ENCODE measurements at regions not wholly inside any gene's neighbourhood (a gene's known extent, or its start where the extent isn't known, plus 50 kb on each side); places are given as distances from the start of the nearest gene placed in this dataset.
"Not testable (repeated sequence)": the region's sequence is repeated elsewhere in the genome, so short reads cannot be mapped to it uniquely, and the experiment has no call there.

GRCh38 chr16:52309446-52310416 is 237.2 kb downstream of the TOX3 start:
- DNase-seq (ENCODE audit: low spot score) = no peak

- DNase-seq (ENCODE audit: low spot score) = no peak
These were observed 238.9 kb downstream of the TOX3 start for GRCh38 chr16:52308051-52308450.

- DNase-seq (ENCODE audit: low spot score) = no peak
These were observed 245.9 kb downstream of the TOX3 start for GRCh38 chr16:52301026-52301425.

- no peak for DNase-seq (ENCODE audit: low spot score)
These were observed 248.2 kb downstream of the TOX3 start for GRCh38 chr16:52298769-52299168.

- DNase-seq (ENCODE audit: low spot score) = not testable (repeated sequence)
These were observed 250.1 kb downstream of the TOX3 start for GRCh38 chr16:52296706-52297315.

GRCh38 chr16:52296076-52296475 is 250.9 kb downstream of the TOX3 start:
- no peak for DNase-seq (ENCODE audit: low spot score)

- DNase-seq (ENCODE audit: low spot score) = no peak
These were observed 252.3 kb downstream of the TOX3 start for GRCh38 chr16:52294660-52295059.

- no peak for DNase-seq (ENCODE audit: low spot score)
These were observed 253.7 kb downstream of the TOX3 start for GRCh38 chr16:52293204-52293603.

- no peak for DNase-seq (ENCODE audit: low spot score)
These were observed 263.2 kb downstream of the TOX3 start for GRCh38 chr16:52283584-52284375.

GRCh38 chr16:52283018-52283417 is 263.9 kb downstream of the TOX3 start:
- no peak for DNase-seq (ENCODE audit: low spot score)

GRCh38 chr16:52280086-52280485 is 266.9 kb downstream of the TOX3 start:
- no peak for DNase-seq (ENCODE audit: low spot score)

- no peak for DNase-seq (ENCODE audit: low spot score)
These were observed 275.7 kb downstream of the TOX3 start for GRCh38 chr16:52271088-52271750.

- no peak for DNase-seq (ENCODE audit: low spot score)
These were observed 281.5 kb downstream of the TOX3 start for GRCh38 chr16:52265446-52265861.

- no peak for DNase-seq (ENCODE audit: low spot score)
These were observed 289.4 kb downstream of the TOX3 start for GRCh38 chr16:52257534-52257933.

- DNase-seq (ENCODE audit: low spot score) = no peak
These were observed 290.4 kb downstream of the TOX3 start for GRCh38 chr16:52256310-52257078.

- DNase-seq (ENCODE audit: low spot score) = no peak
These were observed 292.2 kb downstream of the TOX3 start for GRCh38 chr16:52254746-52255145.

GRCh38 chr16:52252680-52253079 is 294.3 kb downstream of the TOX3 start:
- no peak for DNase-seq (ENCODE audit: low spot score)

- no peak for DNase-seq (ENCODE audit: low spot score)
These were observed 295.4 kb downstream of the TOX3 start for GRCh38 chr16:52251495-52251894.

GRCh38 chr16:52247737-52248136 is 299.2 kb downstream of the TOX3 start:
- DNase-seq (ENCODE audit: low spot score) = no peak

GRCh38 chr16:52238710-52239109 is 308.2 kb downstream of the TOX3 start:
- DNase-seq (ENCODE audit: low spot score) = no peak

GRCh38 chr16:52237823-52238222 is 309.1 kb downstream of the TOX3 start:
- DNase-seq (ENCODE audit: low spot score) = no peak
